Activated B cell treated with CpG ODN at 0.5 μM for 24 hours (primary cell): ENCODE measurements at regions not wholly inside any gene's neighbourhood (a gene's known extent, or its start where the extent isn't known, plus 50 kb on each side); places are given as distances from the start of the nearest gene placed in this dataset.

ENCODE experiments used
- ATAC-seq: fragments of 200-7000 bp; cut with Tn5 transposase; one replicate; pipeline ENCODE4 v1.10.0; 2021; ENCODE audit warnings: low read depth, mild to moderate bottlenecking, moderate library complexity
- CTCF ChIA-PET: fragments of 350-600 bp; sonication (Branson Sonifier 250); formaldehyde crosslinking; loops from one replicate; lab custom pipeline; 2021; ENCODE audit warnings: antibody characterized with exemption; lab: Charles Lee
- POLR2A ChIA-PET: fragments of 350-600 bp; sonication (Branson Sonifier 250); formaldehyde crosslinking; loops from one replicate; lab custom pipeline; 2021; ENCODE audit warnings: antibody characterized with exemption; lab: Charles Lee
- DNase-seq: peaks from one replicate; pipeline ENCODE4 v3.0.0; 2022
- H3K27ac Mint-ChIP-seq: one replicate; pipeline ENCODE4 v1.8.0; 2020; ENCODE audit warnings: mixed read lengths
- H3K27me3 Mint-ChIP-seq: one replicate; pipeline ENCODE4 v1.8.0; 2021; ENCODE audit warnings: mixed read lengths
- H3K36me3 Mint-ChIP-seq: one replicate; pipeline ENCODE4 v1.8.0; 2021; ENCODE audit warnings: low read depth, mixed read lengths
- H3K4me1 Mint-ChIP-seq: one replicate; pipeline ENCODE4 v1.8.0; 2021; ENCODE audit warnings: mixed read lengths
- H3K4me3 Mint-ChIP-seq: one replicate; pipeline ENCODE4 v1.8.0; 2020; ENCODE audit warnings: mild to moderate bottlenecking, mixed read lengths
- H3K9me3 Mint-ChIP-seq: one replicate; pipeline ENCODE4 v1.8.0; 2020; ENCODE audit warnings: mixed read lengths
- CTCF ChIP-seq: fragments of 200-600 bp; IDR thresholded peaks from one replicate; pipeline ENCODE4 v1.8.0; 2022; ENCODE audit warnings: antibody characterized with exemption, mild to moderate bottlenecking
- intact Hi-C: fragments of 100-400 bp; cut with micrococcal nuclease; formaldehyde crosslinking; loops from one replicate; pipeline ENCODE4 v1.15.1; 2024

GRCh38 chr2:58350484-58350883, 109.4 kb upstream of the FANCL start:
- ChIA-PET POLR2A (no interaction called here), CTCF (no interaction called here)
- Mint-ChIP-seq H3K9me3 (peaks cover 7% of the 10 kb centered on the region), H3K36me3 (no peaks in the 10 kb centered on the region), H3K27me3 (no peaks in the 10 kb centered on the region), H3K4me1 (no peaks in the 10 kb centered on the region), H3K27ac (no peak overlapping the region), H3K4me3 (no peak overlapping the region)
- no peak for TF ChIP-seq CTCF
- ATAC-seq (no peak), DNase-seq (no peak)
- intact Hi-C loops, result no loop called here

- H3K36me3 Mint-ChIP-seq, result no peaks in the 10 kb centered on the region
- no peak overlapping the region for H3K27ac Mint-ChIP-seq
- intact Hi-C loops, result no loop called here
- no peak for DNase-seq
- POLR2A ChIA-PET, result no interaction called here
- H3K4me1 Mint-ChIP-seq, result no peaks in the 10 kb centered on the region
- no peaks in the 10 kb centered on the region for H3K27me3 Mint-ChIP-seq
- CTCF ChIA-PET, result no interaction called here
- H3K9me3 Mint-ChIP-seq, result peaks cover 12% of the 10 kb centered on the region
- no peak overlapping the region for H3K4me3 Mint-ChIP-seq
- TF ChIP-seq CTCF, result no peak
- ATAC-seq, result no peak
These were observed 106.7 kb upstream of the FANCL start for GRCh38 chr2:58347810-58348209.

- no peaks in the 10 kb centered on the region for H3K27me3 Mint-ChIP-seq
- TF ChIP-seq CTCF, result no peak
- no peak overlapping the region for H3K4me3 Mint-ChIP-seq
- ATAC-seq (no peak), DNase-seq (no peak)
- ChIA-PET POLR2A (no interaction called here), CTCF (no interaction called here)
- intact Hi-C loops, result no loop called here
- peaks cover 16% of the 10 kb centered on the region for H3K9me3 Mint-ChIP-seq
- H3K27ac Mint-ChIP-seq, result no peak overlapping the region
- H3K36me3 Mint-ChIP-seq, result no peaks in the 10 kb centered on the region
- H3K4me1 Mint-ChIP-seq, result no peaks in the 10 kb centered on the region
These were observed 99.9 kb upstream of the FANCL start for GRCh38 chr2:58341047-58341446.

GRCh38 chr2:58339548-58340243, 98.6 kb upstream of the FANCL start:
- ATAC-seq, result no peak
- H3K36me3 Mint-ChIP-seq, result no peaks in the 10 kb centered on the region
- no peaks in the 10 kb centered on the region for H3K27me3 Mint-ChIP-seq
- no peak overlapping the region for H3K4me3 Mint-ChIP-seq
- peaks cover 16% of the 10 kb centered on the region for H3K9me3 Mint-ChIP-seq
- CTCF ChIA-PET, result no interaction called here
- TF ChIP-seq CTCF, result no peak
- POLR2A ChIA-PET, result no interaction called here
- intact Hi-C loops, result no loop called here
- DNase-seq, result no peak
- H3K4me1 Mint-ChIP-seq, result no peaks in the 10 kb centered on the region
- no peak overlapping the region for H3K27ac Mint-ChIP-seq

- POLR2A ChIA-PET, result no interaction called here
- peaks cover under 1% of the 10 kb centered on the region for H3K9me3 Mint-ChIP-seq
- no peak for TF ChIP-seq CTCF
- ATAC-seq (no peak), DNase-seq (no peak)
- H3K27ac Mint-ChIP-seq, result no peak overlapping the region
- no peaks in the 10 kb centered on the region for H3K4me1 Mint-ChIP-seq
- no peak overlapping the region for H3K4me3 Mint-ChIP-seq
- no peaks in the 10 kb centered on the region for H3K36me3 Mint-ChIP-seq
- no peaks in the 10 kb centered on the region for H3K27me3 Mint-ChIP-seq
- CTCF ChIA-PET, result no interaction called here
- intact Hi-C loops, result no loop called here
These were observed 95.3 kb upstream of the FANCL start for GRCh38 chr2:58336416-58336815.
